CD4-positive, alpha-beta T cell (primary cell): ENCODE measurements at regions not wholly inside any gene's neighbourhood (a gene's known extent, or its start where the extent isn't known, plus 50 kb on each side); places are given as distances from the start of the nearest gene placed in this dataset.

Source experiments
- ATAC-seq: fragments of 200-7000 bp; cut with Tn5 transposase; one replicate; pipeline ENCODE4 v1.10.0; 2022; ENCODE audit warnings: mild to moderate bottlenecking; ENCODE audit not compliant: poor library complexity
- CTCF ChIA-PET: fragments of 350-600 bp; sonication (Branson Sonifier 250); formaldehyde crosslinking; loops from one replicate; lab custom pipeline; 2021; ENCODE audit warnings: antibody characterized with exemption, inconsistent platforms; lab: Charles Lee
- POLR2A ChIA-PET: fragments of 350-600 bp; sonication (Branson Sonifier 250); formaldehyde crosslinking; loops from one replicate; lab custom pipeline; 2021; ENCODE audit warnings: antibody characterized with exemption, inconsistent platforms; lab: Charles Lee
- DNase-seq, 14 experiments: peaks; one replicate each; pipeline ENCODE4 v3.0.0-alpha.2; 2013 to 2020; ENCODE audit warnings: mixed read lengths in 2 of 14
- H3K27ac ChIP-seq, 2 donors: one replicate each; pipeline versions ENCODE4 v1.5.1 to v1.7.0; 2013; ENCODE audit warnings: low read length in 2 of 2, low read depth in 1 of 2, mild to moderate bottlenecking in 1 of 2
- H3K27me3 ChIP-seq, 2 experiments: 1 replicate in 1 of 2; 2 replicates in 1 of 2; pipeline versions ENCODE4 v1.6.1 to v1.7.0; 2013; ENCODE audit warnings: low read length in 2 of 2, control low read depth in 1 of 2, mild to moderate bottlenecking in 1 of 2, moderate library complexity in 1 of 2; ENCODE audit not compliant: insufficient read depth in 2 of 2, control insufficient read depth in 1 of 2
- H3K36me3 ChIP-seq: one replicate; pipeline ENCODE4 v1.6.1; 2013; ENCODE audit warnings: low read length, control low read depth; ENCODE audit not compliant: insufficient read depth
- H3K4me1 ChIP-seq: one replicate; pipeline ENCODE4 v1.6.1; 2013; ENCODE audit warnings: low read length, control low read depth; ENCODE audit not compliant: insufficient read depth
- H3K4me3 ChIP-seq: one replicate; pipeline ENCODE4 v1.5.1; 2013; ENCODE audit warnings: mild to moderate bottlenecking, low read length, moderate library complexity
- H3K9me3 ChIP-seq, 2 experiments: 1 replicate in 1 of 2; 2 replicates in 1 of 2; pipeline versions ENCODE4 v1.6.1 to v1.7.0; 2013; ENCODE audit warnings: low read length in 2 of 2, mild to moderate bottlenecking in 2 of 2, control low read depth in 1 of 2, moderate library complexity in 1 of 2; ENCODE audit not compliant: control insufficient read depth in 1 of 2, insufficient read depth in 1 of 2
- H3K27ac Mint-ChIP-seq: one replicate; pipeline ENCODE4 v1.8.0; 2020; ENCODE audit warnings: mixed read lengths
- H3K27me3 Mint-ChIP-seq: one replicate; pipeline ENCODE4 v1.8.0; 2021; ENCODE audit warnings: mixed read lengths
- H3K36me3 Mint-ChIP-seq: one replicate; pipeline ENCODE4 v1.8.0; 2021; ENCODE audit warnings: low read depth, mixed read lengths
- H3K4me1 Mint-ChIP-seq: one replicate; pipeline ENCODE4 v1.8.0; 2021; ENCODE audit warnings: low read depth, mixed read lengths
- H3K4me3 Mint-ChIP-seq: one replicate; pipeline ENCODE4 v1.8.0; 2020; ENCODE audit warnings: mild to moderate bottlenecking, mixed read lengths
- H3K9me3 Mint-ChIP-seq: one replicate; pipeline ENCODE4 v1.8.0; 2020; ENCODE audit warnings: mixed read lengths
- CTCF ChIP-seq: fragments of 200-600 bp; IDR thresholded peaks from one replicate; pipeline ENCODE4 v1.8.0; 2022; ENCODE audit warnings: antibody characterized with exemption, mild to moderate bottlenecking
- intact Hi-C, 2 experiments: fragments of 100-400 bp; cut with DNase I in 1 of 2; cut with micrococcal nuclease in 1 of 2; formaldehyde crosslinking; loops; one replicate each; pipeline versions ENCODE4 v1.15.1 to v1.9.0; 2023 to 2025; cut with DNase I, micrococcal nuclease

DNA sequence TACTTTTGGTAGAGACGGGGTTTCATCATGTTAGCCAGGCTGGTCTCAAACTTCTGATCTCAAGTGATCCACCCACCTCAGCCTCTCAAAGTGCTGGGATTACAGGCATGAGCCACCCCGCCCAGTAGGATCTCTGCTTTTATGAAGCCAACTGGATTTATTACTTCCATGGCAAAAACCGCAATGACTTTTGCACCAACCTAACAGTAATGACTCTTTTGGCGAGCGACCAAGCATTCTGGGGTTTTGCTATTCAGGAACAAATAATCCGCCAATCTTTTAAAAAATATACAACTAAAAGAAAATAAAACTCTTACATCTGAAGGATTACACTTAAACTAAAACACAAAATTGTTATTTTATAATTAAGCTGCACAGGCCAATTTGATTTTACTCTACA is 260.6 kb downstream of the ZEB2 start:
- Histone ChIP-seq H3K36me3 (no peaks in the 10 kb centered on the region), H3K27me3 (no peaks in the 10 kb centered on the region), H3K9me3 (peaks cover 4 to 6% of the 10 kb centered on the region in 2 experiments), H3K4me3 (no peak overlapping the region), H3K4me1 (no peaks in the 10 kb centered on the region), H3K27ac (no peak overlapping the region)
- TF ChIP-seq CTCF, result no peak
- ChIA-PET CTCF (no interaction called here), POLR2A (no interaction called here)
- peaks cover 30% of the 10 kb centered on the region for H3K36me3 Mint-ChIP-seq
- DNase-seq (no peak), ATAC-seq (no peak)
- no peak overlapping the region for H3K27ac Mint-ChIP-seq
- H3K9me3 Mint-ChIP-seq, result peaks cover 13% of the 10 kb centered on the region
- intact Hi-C loops, result no loop called here
- H3K4me3 Mint-ChIP-seq, result no peak overlapping the region
- peaks cover 36% of the 10 kb centered on the region for H3K4me1 Mint-ChIP-seq
- H3K27me3 Mint-ChIP-seq, result no peaks in the 10 kb centered on the region

- no peak overlapping the region for H3K27ac Mint-ChIP-seq
- POLR2A ChIA-PET, result interaction anchor here (0.7 kb wide), 1 partner anchor 37 kb away, joined by 3 read pairs; no protein-coding TSS in a partner anchor
- CTCF ChIA-PET, result no interaction called here
These were observed 261.8 kb downstream of the ZEB2 start for GRCh38 chr2:144258154-144258553.

DNA sequence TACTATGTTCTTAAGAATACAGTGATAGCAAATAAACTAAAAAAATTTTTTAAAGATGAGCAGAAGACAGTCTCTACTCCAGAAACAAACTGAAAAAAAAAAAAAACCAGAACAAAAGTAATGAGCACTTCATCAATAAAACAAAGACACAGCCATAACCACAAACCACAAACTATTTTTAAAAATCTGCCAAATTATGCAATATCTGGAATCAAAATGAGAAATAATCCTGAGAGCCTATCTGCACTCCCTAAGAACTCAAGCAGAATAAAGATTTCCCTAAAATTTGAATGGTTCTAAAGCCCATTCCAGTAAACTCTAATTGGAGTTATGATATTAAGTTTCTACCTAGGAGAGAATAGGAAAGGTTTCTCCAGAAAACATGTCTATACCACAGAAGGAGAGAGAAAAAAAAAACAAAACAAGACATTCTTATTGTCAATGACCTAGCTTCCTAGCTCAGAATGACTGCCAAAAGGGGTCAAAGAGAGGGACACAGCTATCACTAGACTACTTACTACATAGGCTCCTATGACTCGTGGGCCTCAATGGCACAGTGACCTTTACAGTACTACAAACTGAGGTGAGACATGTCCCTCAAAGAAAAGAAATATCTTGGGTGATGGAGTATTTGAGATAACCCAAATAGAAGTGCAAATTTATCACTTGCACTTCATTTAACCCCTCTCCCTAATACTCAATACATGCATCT is 262.8 kb downstream of the ZEB2 start:
- H3K27ac ChIP-seq, result no peak overlapping the region
- Mint-ChIP-seq H3K4me3 (no peak overlapping the region), H3K27ac (no peak overlapping the region), H3K36me3 (peaks cover 43% of the 10 kb centered on the region), H3K9me3 (peaks cover 16% of the 10 kb centered on the region), H3K27me3 (no peaks in the 10 kb centered on the region), H3K4me1 (peaks cover 36% of the 10 kb centered on the region)
- ATAC-seq, result no peak
- no peaks in the 10 kb centered on the region for H3K27me3 ChIP-seq
- H3K9me3 ChIP-seq, result peaks cover 12 to 21% of the 10 kb centered on the region in 2 experiments
- H3K4me1 ChIP-seq, result no peaks in the 10 kb centered on the region
- H3K36me3 ChIP-seq, result no peaks in the 10 kb centered on the region
- intact Hi-C loops, result no loop called here
- ChIA-PET POLR2A (interaction anchor here (0.7 kb wide), 1 partner anchor 38 kb away, joined by 3 read pairs; no protein-coding TSS in a partner anchor), CTCF (no interaction called here)
- TF ChIP-seq CTCF, result no peak
- H3K4me3 ChIP-seq, result no peak overlapping the region
- no peak for DNase-seq

More at GRCh38 chr2:144258154-144258553, 261.8 kb downstream of the ZEB2 start:
- Mint-ChIP-seq H3K36me3 (peaks cover 36% of the 10 kb centered on the region), H3K27me3 (no peaks in the 10 kb centered on the region), H3K4me3 (no peak overlapping the region), H3K9me3 (peaks cover 13% of the 10 kb centered on the region), H3K4me1 (peaks cover 36% of the 10 kb centered on the region)
- ATAC-seq (no peak), DNase-seq (no peak)
- H3K36me3 ChIP-seq, result no peaks in the 10 kb centered on the region
- H3K27me3 ChIP-seq, result no peaks in the 10 kb centered on the region
- H3K9me3 ChIP-seq, result peaks cover 12 to 13% of the 10 kb centered on the region in 2 experiments
- no peak for TF ChIP-seq CTCF
- no peak overlapping the region for H3K4me3 ChIP-seq
- H3K4me1 ChIP-seq, result no peaks in the 10 kb centered on the region
- intact Hi-C loops, result no loop called here
- no peak overlapping the region for H3K27ac ChIP-seq
